ENCODE measurements at regions not wholly inside any gene's neighbourhood (a gene's known extent, or its start where the extent isn't known, plus 50 kb on each side); places are given as distances from the start of the nearest gene placed in this dataset.

DNA sequence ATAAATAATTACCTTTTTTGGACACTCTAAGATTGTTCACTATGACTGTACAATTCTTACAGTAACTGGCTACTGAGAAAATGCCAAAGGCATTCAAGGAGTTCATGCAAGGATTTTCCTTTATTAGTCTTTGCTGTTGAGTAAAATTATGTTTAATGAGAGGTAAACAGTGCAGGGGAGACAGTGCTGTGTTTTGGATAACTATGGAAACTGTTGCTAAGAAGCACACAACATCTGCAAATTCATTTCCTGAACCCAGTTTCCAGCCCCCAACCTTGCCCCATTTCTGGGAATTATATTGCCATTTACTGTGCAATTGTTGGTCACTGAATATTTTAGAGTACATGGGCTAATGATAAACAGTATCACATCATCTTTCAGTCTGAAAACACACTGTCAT, 1005.8 kb downstream of the TRHDE start:
- TF ChIP-seq, protein P1, sequence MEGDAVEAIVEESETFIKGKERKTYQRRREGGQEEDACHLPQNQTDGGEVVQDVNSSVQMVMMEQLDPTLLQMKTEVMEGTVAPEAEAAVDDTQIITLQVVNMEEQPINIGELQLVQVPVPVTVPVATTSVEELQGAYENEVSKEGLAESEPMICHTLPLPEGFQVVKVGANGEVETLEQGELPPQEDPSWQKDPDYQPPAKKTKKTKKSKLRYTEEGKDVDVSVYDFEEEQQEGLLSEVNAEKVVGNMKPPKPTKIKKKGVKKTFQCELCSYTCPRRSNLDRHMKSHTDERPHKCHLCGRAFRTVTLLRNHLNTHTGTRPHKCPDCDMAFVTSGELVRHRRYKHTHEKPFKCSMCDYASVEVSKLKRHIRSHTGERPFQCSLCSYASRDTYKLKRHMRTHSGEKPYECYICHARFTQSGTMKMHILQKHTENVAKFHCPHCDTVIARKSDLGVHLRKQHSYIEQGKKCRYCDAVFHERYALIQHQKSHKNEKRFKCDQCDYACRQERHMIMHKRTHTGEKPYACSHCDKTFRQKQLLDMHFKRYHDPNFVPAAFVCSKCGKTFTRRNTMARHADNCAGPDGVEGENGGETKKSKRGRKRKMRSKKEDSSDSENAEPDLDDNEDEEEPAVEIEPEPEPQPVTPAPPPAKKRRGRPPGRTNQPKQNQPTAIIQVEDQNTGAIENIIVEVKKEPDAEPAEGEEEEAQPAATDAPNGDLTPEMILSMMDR (IDR thresholded peaks at IDR 0.05; ENCODE audit: low read depth, low read length), result no peak
- DNase-seq (ENCODE audit: extremely low read depth, low read depth), result no peak

DNA sequence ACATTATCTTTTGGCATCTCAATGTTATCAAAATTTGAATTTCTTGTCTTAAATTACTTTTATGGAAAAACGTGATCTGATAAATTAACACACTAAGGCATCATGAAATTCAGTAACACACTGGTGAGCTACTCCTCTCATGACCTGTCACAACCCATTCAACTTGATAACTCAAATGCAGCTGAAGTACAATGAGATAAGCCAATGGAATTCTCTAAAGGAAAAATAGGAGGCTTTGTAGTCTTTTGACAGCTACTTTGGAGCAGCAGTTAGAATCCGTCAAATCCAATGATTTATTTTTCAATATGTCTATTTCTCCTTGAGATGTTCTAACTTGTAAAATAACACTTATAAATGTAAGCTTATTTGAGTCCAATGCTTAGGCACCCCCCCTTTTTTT, 1029.4 kb downstream of the TRHDE start:
- TF ChIP-seq, protein P1 (IDR thresholded peaks at IDR 0.05; ENCODE audit: low read depth, low read length), result no peak
- no peak for DNase-seq (ENCODE audit: extremely low read depth, low read depth)

DNA sequence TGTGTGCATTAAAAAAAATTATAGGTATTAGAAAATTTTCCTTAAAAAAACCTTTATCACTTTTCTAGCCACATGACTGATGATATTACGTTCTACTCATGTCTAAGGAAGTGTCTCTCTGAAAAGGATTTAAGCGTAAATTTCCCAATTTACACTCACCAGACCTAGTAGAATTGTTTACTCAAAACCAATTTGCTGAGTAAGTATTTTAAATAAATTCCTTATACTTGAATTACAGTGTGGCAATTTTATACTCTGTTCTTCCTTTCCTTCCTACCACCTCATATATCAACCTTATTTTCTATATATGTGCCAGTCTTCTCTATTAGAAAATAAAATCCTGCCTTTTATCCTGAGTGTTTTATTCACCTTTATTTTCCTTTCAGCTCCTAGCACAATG, 1035.1 kb downstream of the TRHDE start:
- TF ChIP-seq, protein P1 (IDR thresholded peaks at IDR 0.05; ENCODE audit: low read depth, low read length), result no peak
- no peak for DNase-seq (ENCODE audit: extremely low read depth, low read depth)

DNA sequence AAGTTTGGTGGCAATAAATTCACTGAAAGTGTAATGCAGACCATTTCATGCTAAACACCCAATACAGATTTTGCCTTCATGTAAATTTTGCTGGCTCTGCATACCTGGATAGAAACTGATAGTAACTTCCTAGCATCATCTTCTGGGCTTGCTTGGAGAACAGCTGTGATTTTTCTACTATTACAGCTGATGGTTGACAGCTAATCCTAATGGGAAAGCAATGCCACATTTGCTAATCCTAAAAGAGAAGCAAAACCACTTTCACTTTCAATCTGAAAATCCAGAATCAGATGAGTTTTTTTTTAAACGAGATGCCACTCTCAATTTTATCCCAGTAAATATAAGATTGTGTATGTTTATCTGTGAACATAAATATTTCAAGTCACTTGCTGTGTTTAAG, 1035.9 kb downstream of the TRHDE start:
- TF ChIP-seq, protein P1 (IDR thresholded peaks at IDR 0.05; ENCODE audit: low read depth, low read length), result no peak
- no peak for DNase-seq (ENCODE audit: extremely low read depth, low read depth)

DNA sequence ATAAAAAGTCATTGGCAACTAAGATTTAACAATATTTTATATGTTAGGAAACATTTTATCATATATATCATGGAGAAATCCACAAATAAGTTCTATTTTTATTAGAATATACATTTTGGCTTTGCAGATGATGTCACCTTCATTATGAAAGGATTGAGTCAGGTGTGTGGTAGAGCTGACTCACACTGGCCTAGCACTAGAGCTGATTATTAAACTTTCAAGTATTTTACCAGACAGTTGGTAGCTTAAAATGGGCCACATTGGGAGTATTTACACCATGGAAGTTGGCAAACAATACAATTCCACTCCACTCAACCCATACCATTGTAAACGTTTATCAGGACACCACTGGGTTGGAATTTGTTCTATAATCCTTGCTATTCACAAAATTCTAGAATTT, 1036.6 kb downstream of the TRHDE start:
- DNase-seq (ENCODE audit: extremely low read depth, low read depth), result no peak
- TF ChIP-seq, protein P1 (IDR thresholded peaks at IDR 0.05; ENCODE audit: low read depth, low read length), result no peak

DNA sequence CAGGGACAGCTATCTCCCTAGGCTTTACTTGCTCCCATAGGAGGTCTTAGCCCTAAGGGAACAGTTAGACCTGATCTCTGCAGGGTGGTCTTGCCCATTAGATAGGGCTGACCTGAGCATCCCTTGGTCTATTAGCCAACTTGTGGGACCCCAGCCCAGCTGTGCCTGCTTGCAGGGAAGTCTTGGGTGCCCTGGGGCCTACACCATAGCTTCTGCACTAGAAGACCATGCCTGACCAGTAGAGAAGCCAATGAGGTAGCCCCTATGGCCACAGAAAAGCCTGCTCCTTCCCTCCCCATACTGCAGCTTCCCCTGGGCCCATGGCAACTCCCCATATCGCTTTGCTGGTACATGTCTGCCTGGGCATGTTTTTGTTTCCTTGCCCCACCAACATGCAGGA, 1049.1 kb downstream of the TRHDE start:
- TF ChIP-seq, protein P1 (IDR thresholded peaks at IDR 0.05; ENCODE audit: low read depth, low read length), result no peak
- no peak for DNase-seq (ENCODE audit: extremely low read depth, low read depth)

DNA sequence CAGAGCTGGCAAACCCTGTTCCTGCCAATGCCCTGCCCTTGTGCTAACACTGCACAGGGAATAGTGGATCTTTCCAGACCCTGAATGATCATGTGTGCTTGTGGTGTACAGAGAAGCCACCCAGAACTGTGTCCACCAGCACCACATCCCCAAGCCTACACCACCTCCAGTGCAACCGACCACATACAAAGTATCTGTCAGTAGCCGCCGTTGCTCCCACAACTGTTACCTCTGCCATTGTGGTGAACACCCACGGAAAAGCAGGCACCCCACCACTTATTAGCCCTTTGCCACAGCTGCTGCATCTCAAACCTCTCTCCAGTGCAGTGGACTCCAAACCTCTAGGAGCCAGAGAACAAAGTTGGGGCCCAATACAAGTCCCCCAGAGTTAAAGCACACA, 1049.6 kb downstream of the TRHDE start:
- TF ChIP-seq, protein P1 (IDR thresholded peaks at IDR 0.05; ENCODE audit: low read depth, low read length), result no peak
- no peak for DNase-seq (ENCODE audit: extremely low read depth, low read depth)

Data from AG09319 (cell line).